MM.1S (cell line): ENCODE measurements at regions not wholly inside any gene's neighbourhood (a gene's known extent, or its start where the extent isn't known, plus 50 kb on each side); places are given as distances from the start of the nearest gene placed in this dataset.

Experiments
- DNase-seq: peaks from one replicate; pipeline ENCODE4 v3.0.0-alpha.2; 2015
- H2AFZ ChIP-seq: fragments of 300-600 bp; sonication (generic); 2 replicates; pipeline ENCODE4 v1.6.0; 2016; ENCODE audit warnings: antibody characterized with exemption, low read length
- H3F3A ChIP-seq: fragments of 300-600 bp; sonication (generic); 2 replicates; pipeline ENCODE4 v1.6.1; 2016; ENCODE audit warnings: mild to moderate bottlenecking, antibody characterized with exemption, low read length, moderate library complexity, mixed read lengths; ENCODE audit not compliant: insufficient read depth
- H3K27ac ChIP-seq: fragments of 300-600 bp; sonication (generic); 2 replicates; pipeline ENCODE4 v1.5.1; 2016; ENCODE audit warnings: mild to moderate bottlenecking, low read length
- H3K27me3 ChIP-seq: fragments of 300-600 bp; sonication (generic); replicated peaks from 2 replicates; pipeline ENCODE4 v1.6.0; 2016; ENCODE audit warnings: low read length; ENCODE audit not compliant: insufficient read depth
- H3K36me3 ChIP-seq: fragments of 300-600 bp; sonication (generic); replicated peaks from 2 replicates; pipeline ENCODE4 v1.6.1; 2016; ENCODE audit warnings: mild to moderate bottlenecking, low read length, mixed read lengths; ENCODE audit not compliant: insufficient read depth
- H3K4me1 ChIP-seq: fragments of 300-600 bp; sonication (generic); 2 replicates; pipeline ENCODE4 v1.6.1; 2016; ENCODE audit warnings: low read length, mixed read lengths
- H3K4me2 ChIP-seq: fragments of 300-600 bp; sonication (generic); 2 replicates; pipeline ENCODE4 v1.6.0; 2016; ENCODE audit warnings: low read depth, low read length
- H3K4me3 ChIP-seq: fragments of 300-600 bp; sonication (generic); 2 replicates; pipeline ENCODE4 v1.5.1; 2016; ENCODE audit warnings: low read length, mixed read lengths
- H3K79me2 ChIP-seq: fragments of 300-600 bp; sonication (generic); 2 replicates; pipeline ENCODE4 v1.6.1; 2016; ENCODE audit warnings: mixed run types, low read length, mixed read lengths
- H3K9ac ChIP-seq: fragments of 300-600 bp; sonication (generic); 2 replicates; pipeline ENCODE4 v1.6.1; 2016; ENCODE audit warnings: low read length, mixed read lengths
- H3K9me2 ChIP-seq: fragments of 300-600 bp; sonication (generic); replicated peaks from 2 replicates; pipeline ENCODE4 v1.6.1; 2016; ENCODE audit warnings: mild to moderate bottlenecking, low read length, mixed read lengths; ENCODE audit not compliant: insufficient read depth
- H3K9me3 ChIP-seq: fragments of 300-600 bp; sonication (generic); replicated peaks from 2 replicates; pipeline ENCODE4 v1.6.1; 2016; ENCODE audit warnings: mild to moderate bottlenecking, low read length, mixed read lengths; ENCODE audit not compliant: insufficient read depth
- H4K20me1 ChIP-seq: fragments of 300-600 bp; sonication (generic); 2 replicates; pipeline ENCODE4 v1.6.1; 2016; ENCODE audit warnings: mild to moderate bottlenecking, low read length, moderate library complexity, mixed read lengths; ENCODE audit not compliant: insufficient read depth
- EZH2 ChIP-seq: fragments of 300-600 bp; sonication (generic); optimal IDR thresholded peaks from 2 replicates; pipeline ENCODE3; 2017; ENCODE audit warnings: low read depth, mild to moderate bottlenecking, antibody characterized with exemption, low read length, mixed read lengths
- EZH2phosphoT487 ChIP-seq: fragments of 300-600 bp; sonication (generic); IDR thresholded peaks from 2 replicates; pipeline ENCODE4 v1.6.1; 2018; ENCODE audit warnings: antibody characterized with exemption, low read length
- TF ChIP-seq, protein P1 (sequence below): fragments of 300-600 bp; sonication (generic); IDR thresholded peaks from 2 replicates; pipeline ENCODE4 v1.5.1; 2016; ENCODE audit warnings: antibody characterized with exemption, low read length, mixed read lengths

GRCh38 chr2:187916799-187917198, 362.6 kb upstream of the TFPI start:
- no peak for DNase-seq
- no peaks in the 10 kb centered on the region for H3K9me2 ChIP-seq
- no peak overlapping the region for H3K4me3 ChIP-seq
- no peaks in the 10 kb centered on the region for H4K20me1 ChIP-seq
- no peak overlapping the region for H3K9ac ChIP-seq
- no peaks in the 10 kb centered on the region for H3K27me3 ChIP-seq
- H3K36me3 ChIP-seq: no peaks in the 10 kb centered on the region
- H3K9me3 ChIP-seq: no peaks in the 10 kb centered on the region
- no peak overlapping the region for H3K27ac ChIP-seq
- no peak for TF ChIP-seq EZH2
- TF ChIP-seq, protein P1, sequence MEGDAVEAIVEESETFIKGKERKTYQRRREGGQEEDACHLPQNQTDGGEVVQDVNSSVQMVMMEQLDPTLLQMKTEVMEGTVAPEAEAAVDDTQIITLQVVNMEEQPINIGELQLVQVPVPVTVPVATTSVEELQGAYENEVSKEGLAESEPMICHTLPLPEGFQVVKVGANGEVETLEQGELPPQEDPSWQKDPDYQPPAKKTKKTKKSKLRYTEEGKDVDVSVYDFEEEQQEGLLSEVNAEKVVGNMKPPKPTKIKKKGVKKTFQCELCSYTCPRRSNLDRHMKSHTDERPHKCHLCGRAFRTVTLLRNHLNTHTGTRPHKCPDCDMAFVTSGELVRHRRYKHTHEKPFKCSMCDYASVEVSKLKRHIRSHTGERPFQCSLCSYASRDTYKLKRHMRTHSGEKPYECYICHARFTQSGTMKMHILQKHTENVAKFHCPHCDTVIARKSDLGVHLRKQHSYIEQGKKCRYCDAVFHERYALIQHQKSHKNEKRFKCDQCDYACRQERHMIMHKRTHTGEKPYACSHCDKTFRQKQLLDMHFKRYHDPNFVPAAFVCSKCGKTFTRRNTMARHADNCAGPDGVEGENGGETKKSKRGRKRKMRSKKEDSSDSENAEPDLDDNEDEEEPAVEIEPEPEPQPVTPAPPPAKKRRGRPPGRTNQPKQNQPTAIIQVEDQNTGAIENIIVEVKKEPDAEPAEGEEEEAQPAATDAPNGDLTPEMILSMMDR: no peak
- H3K79me2 ChIP-seq: no peaks in the 10 kb centered on the region
- no peaks in the 10 kb centered on the region for H3F3A ChIP-seq
- H3K4me1 ChIP-seq: no peaks in the 10 kb centered on the region
- H3K4me2 ChIP-seq: no peak overlapping the region
- H2AFZ ChIP-seq: no peak overlapping the region

DNA sequence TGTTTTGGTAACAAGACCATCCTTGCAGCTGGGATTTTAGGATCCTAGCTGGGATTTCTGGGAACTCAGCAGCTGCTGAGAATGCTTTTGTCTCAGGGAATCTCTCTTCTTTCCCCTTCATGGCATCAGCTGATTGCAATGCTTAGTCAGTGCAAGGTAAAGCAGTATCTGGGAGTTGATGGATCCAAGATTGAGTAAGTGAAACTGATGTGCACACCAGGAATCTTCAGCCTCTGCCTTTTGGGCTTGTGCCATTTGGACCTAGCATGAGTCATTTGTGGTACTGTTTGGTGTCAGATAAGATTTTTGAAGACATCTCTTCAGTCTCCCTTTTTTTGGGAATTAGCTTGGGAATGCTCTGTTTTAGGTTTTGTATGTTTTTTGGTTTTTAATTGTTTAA, 363.3 kb upstream of the TFPI start:
- TF ChIP-seq EZH2 (no peak), EZH2phosphoT487 (no peak)
- TF ChIP-seq, protein P1: no peak
- Histone ChIP-seq H3K27ac (no peak overlapping the region), H3K27me3 (no peaks in the 10 kb centered on the region), H3K9ac (no peak overlapping the region), H3F3A (no peaks in the 10 kb centered on the region), H3K9me3 (no peaks in the 10 kb centered on the region), H3K4me2 (no peak overlapping the region), H3K4me3 (no peak overlapping the region), H3K79me2 (no peaks in the 10 kb centered on the region), H3K36me3 (no peaks in the 10 kb centered on the region), H4K20me1 (no peaks in the 10 kb centered on the region), H2AFZ (no peak overlapping the region), H3K9me2 (no peaks in the 10 kb centered on the region), H3K4me1 (no peaks in the 10 kb centered on the region)
- no peak for DNase-seq

DNA sequence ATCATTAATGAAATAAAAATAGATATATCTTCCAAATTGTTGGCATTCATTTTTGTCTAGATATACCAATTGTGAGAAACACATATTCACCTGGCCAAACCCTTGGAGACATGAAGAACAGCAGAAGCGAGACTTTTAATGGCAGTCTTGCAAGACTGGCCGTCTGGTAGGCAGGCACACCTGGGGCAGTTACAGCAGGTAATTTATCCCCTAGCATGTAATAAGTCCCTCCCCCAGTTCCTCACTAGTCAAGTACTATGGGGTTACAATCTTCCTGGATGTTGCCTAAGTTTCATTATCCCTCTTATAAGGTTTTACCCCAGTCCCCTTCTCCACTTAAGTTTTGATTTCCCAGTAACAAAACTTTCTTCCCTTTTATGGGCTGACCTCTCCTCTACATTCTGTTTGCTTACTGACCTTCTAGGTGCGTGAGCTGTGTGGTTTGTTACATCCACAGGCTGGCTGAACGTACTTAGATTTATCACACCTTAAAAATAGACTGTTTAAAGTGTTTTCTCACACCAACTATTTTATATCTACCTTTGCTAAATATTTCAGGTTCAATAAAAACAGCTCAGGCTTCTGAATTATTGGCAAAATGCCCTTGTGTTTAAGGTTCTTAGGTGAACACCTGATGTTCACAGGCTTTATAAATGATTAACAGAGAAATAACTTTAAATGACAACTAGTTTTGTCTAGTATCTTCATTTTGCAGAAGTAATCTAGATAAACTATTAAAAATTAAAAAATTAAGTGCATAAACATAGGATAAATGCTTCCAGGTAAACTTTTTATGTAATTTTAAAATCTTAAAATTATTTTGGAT, 365.0 kb upstream of the TFPI start:
- Histone ChIP-seq H3K9me3 (no peaks in the 10 kb centered on the region), H3K4me2 (no peak overlapping the region)
- TF ChIP-seq EZH2 (no peak), EZH2phosphoT487 (no peak)
- TF ChIP-seq, protein P1: no peak

More for the DNA sequence above, 365.0 kb upstream of the TFPI start:
- DNase-seq: no peak
- Histone ChIP-seq H4K20me1 (no peaks in the 10 kb centered on the region), H3K79me2 (no peaks in the 10 kb centered on the region), H3K9ac (no peak overlapping the region), H3K9me2 (no peaks in the 10 kb centered on the region), H3K27me3 (no peaks in the 10 kb centered on the region), H3K27ac (no peak overlapping the region), H3F3A (no peaks in the 10 kb centered on the region), H2AFZ (no peak overlapping the region), H3K36me3 (no peaks in the 10 kb centered on the region), H3K4me3 (no peak overlapping the region), H3K4me1 (no peaks in the 10 kb centered on the region)
